H1 (cell line): ENCODE measurements at regions not wholly inside any gene's neighbourhood (a gene's known extent, or its start where the extent isn't known, plus 50 kb on each side); places are given as distances from the start of the nearest gene placed in this dataset.

Source experiments
- BRCA1 ChIP-seq: IDR thresholded peaks from 2 replicates; pipeline ENCODE4 v1.6.1; 2012; ENCODE audit warnings: low read depth, low read length, improper control_type of control experiment
- CHD7 ChIP-seq: fragments of 300-600 bp; sonication (generic); IDR thresholded peaks from 2 replicates; pipeline ENCODE4 v1.7.1; 2012; ENCODE audit warnings: low read length, moderate library complexity, mild to moderate bottlenecking, inconsistent platforms; ENCODE audit not compliant: insufficient replicate concordance
- RAD21 ChIP-seq, 2 experiments: IDR thresholded peaks in 1 of 2; conservative IDR thresholded peaks in 1 of 2; 2 replicates each; pipeline ENCODE4 v1.6.1; 2011; ENCODE audit warnings: low read depth in 2 of 2, low read length in 2 of 2, improper control_type of control experiment in 1 of 2, inconsistent platforms in 1 of 2, mild to moderate bottlenecking in 1 of 2, moderate library complexity in 1 of 2
- ZNF274 ChIP-seq: IDR thresholded peaks from 2 replicates; pipeline ENCODE4 v1.7.0; 2012; ENCODE audit warnings: low read length, borderline replicate concordance; ENCODE audit errors: extremely low read depth

GRCh38 chr7:1345796-1346755, 113.2 kb downstream of the MICALL2 start (continued):
- TF ChIP-seq CHD7 (no peak), RAD21 (IDR thresholded peaks at IDR 0.05 in 1 of 2, conservative IDR thresholded peaks at IDR 0.05 in 1 of 2; ENCODE audit: low read depth in 2 of 2, low read length in 2 of 2) (no peak), ZNF274 (no peak), BRCA1 (no peak)
